Tongue (tissue), 1 donor: ENCODE measurements at regions not wholly inside any gene's neighbourhood (a gene's known extent, or its start where the extent isn't known, plus 50 kb on each side); places are given as distances from the start of the nearest gene placed in this dataset.

ENCODE experiments used
- DNase-seq: peaks from one replicate; pipeline ENCODE4 v3.0.0-alpha.2; 2015

- DNase-seq, result no peak
These were observed 184.4 kb downstream of the MRPL39 start for GRCh38 chr21:25422610-25423608.

GRCh38 chr21:25421321-25422028 lies 185.8 kb downstream of the MRPL39 start:
- DNase-seq, result no peak

GRCh38 chr21:25420831-25421230 lies 186.4 kb downstream of the MRPL39 start:
- DNase-seq, result no peak

- no peak for DNase-seq
These were observed 190.6 kb downstream of the MRPL39 start for GRCh38 chr21:25416669-25417068.

GRCh38 chr21:25412100-25412499 lies 195.2 kb downstream of the MRPL39 start:
- no peak for DNase-seq

GRCh38 chr21:25409978-25410377 lies 197.3 kb downstream of the MRPL39 start:
- no peak for DNase-seq

GRCh38 chr21:25408666-25409065 lies 198.6 kb downstream of the MRPL39 start:
- DNase-seq, result no peak

- no peak for DNase-seq
These were observed 200.2 kb downstream of the MRPL39 start for GRCh38 chr21:25406887-25407579.

GRCh38 chr21:25405984-25406383 lies 201.3 kb downstream of the MRPL39 start:
- no peak for DNase-seq

GRCh38 chr21:25402134-25402961 lies 204.9 kb downstream of the MRPL39 start:
- no peak for DNase-seq

- no peak for DNase-seq
These were observed 206.9 kb downstream of the MRPL39 start for GRCh38 chr21:25400427-25400826.

GRCh38 chr21:25398630-25399029 lies 208.7 kb downstream of the MRPL39 start:
- DNase-seq, result no peak

GRCh38 chr21:25396135-25396711 lies 211.1 kb downstream of the MRPL39 start:
- no peak for DNase-seq

GRCh38 chr21:25391777-25392176 lies 215.5 kb downstream of the MRPL39 start:
- no peak for DNase-seq

- no peak for DNase-seq
These were observed 216.6 kb downstream of the MRPL39 start for GRCh38 chr21:25390701-25391100.

- DNase-seq, result no peak
These were observed 219.6 kb downstream of the MRPL39 start for GRCh38 chr21:25387665-25388064.

GRCh38 chr21:25385911-25386474 lies 221.3 kb downstream of the MRPL39 start:
- peak; percentile 83 for DNase-seq

GRCh38 chr21:25385341-25385740 lies 221.9 kb downstream of the MRPL39 start:
- DNase-seq, result no peak

- no peak for DNase-seq
These were observed 222.5 kb downstream of the MRPL39 start for GRCh38 chr21:25384782-25385181.

GRCh38 chr21:25383545-25383944 lies 223.7 kb downstream of the MRPL39 start:
- DNase-seq, result no peak

- no peak for DNase-seq
These were observed 225.3 kb downstream of the MRPL39 start for GRCh38 chr21:25381936-25382452.
